A549 (cell line): ENCODE measurements at regions not wholly inside any gene's neighbourhood (a gene's known extent, or its start where the extent isn't known, plus 50 kb on each side); places are given as distances from the start of the nearest gene placed in this dataset.

Experiments
- ATAC-seq, 2 experiments: fragments of 200-7000 bp in 1 of 2; fragments of >200 bp in 1 of 2; cut with Nextera tagmentation in 1 of 2; cut with Tn5 transposase in 1 of 2; 3 replicates each; pipeline versions ENCODE4 v1.8.0 to v1.9.1; 2018 to 2020; ENCODE audit warnings: mild to moderate bottlenecking in 1 of 2, moderate library complexity in 1 of 2
- CTCF ChIA-PET: fragments of 300-600 bp; sonication (Branson Sonifier 250); formaldehyde crosslinking; extraction: SDS; loops from one replicate; lab custom pipeline; 2021; ENCODE audit warnings: antibody characterized with exemption, inconsistent platforms; lab: Yijun Ruan, JAX
- POLR2A ChIA-PET: fragments of 350-600 bp; formaldehyde crosslinking; extraction: SDS; loops from one replicate; lab custom pipeline; 2021; ENCODE audit warnings: antibody characterized with exemption, inconsistent platforms; lab: Yijun Ruan, JAX
- DNase-seq, 2 experiments: peaks; one replicate each; pipeline versions ENCODE4 v3.0.0 to v3.0.0-alpha.2; 2011 to 2016; ENCODE audit warnings: low read depth in 1 of 2, low spot score in 1 of 2
- FAIRE-seq: peaks from 2 replicates; lab custom pipeline; 2011; peaks lifted over from hg19 to GRCh38; lab: Jason Lieb, UNC
- H3K27ac ChIP-seq, 2 experiments: fragments of >200 bp; sonication (Bioruptor Twin); formaldehyde crosslinking; 3 replicates each; pipeline ENCODE4 v1.5.1; 2016 to 2017
- H3K4me1 ChIP-seq: fragments of >200 bp; sonication (Bioruptor Twin); formaldehyde crosslinking; 3 replicates; pipeline ENCODE4 v1.6.1; 2016
- H3K4me2 ChIP-seq: fragments of >200 bp; sonication (Bioruptor Twin); formaldehyde crosslinking; 3 replicates; pipeline ENCODE4 v1.6.1; 2016
- H3K4me3 ChIP-seq: fragments of >200 bp; sonication (Bioruptor Twin); formaldehyde crosslinking; 3 replicates; pipeline ENCODE4 v1.5.1; 2016
- H3K9me3 ChIP-seq: fragments of >200 bp; sonication (Bioruptor Twin); formaldehyde crosslinking; 3 replicates; pipeline ENCODE4 v1.6.1; 2016
- ATOH8 ChIP-seq: fragments of 250-450 bp; sonication (Bioruptor Pico); IDR thresholded peaks from 2 replicates; pipeline ENCODE4 v1.5.0; 2020; ENCODE audit warnings: low read depth, mild to moderate bottlenecking, moderate library complexity
- CBX8 ChIP-seq: fragments of 200-600 bp; sonication (generic); IDR thresholded peaks from 2 replicates; pipeline ENCODE4 v1.6.1; 2016
- CEBPB ChIP-seq, 2 experiments: fragments of >200 bp in 1 of 2; sonication (Bioruptor Twin) in 1 of 2; formaldehyde crosslinking in 1 of 2; IDR thresholded peaks; 2 replicates each; pipeline ENCODE4 v1.6.1; 2012 to 2016
- EHF ChIP-seq: fragments of 250-450 bp; sonication (Bioruptor Pico); IDR thresholded peaks from 2 replicates; pipeline ENCODE4 v1.5.0; 2020; ENCODE audit warnings: mild to moderate bottlenecking
- ELK1 ChIP-seq: fragments of 150-350 bp; IDR thresholded peaks from 2 replicates; pipeline ENCODE4 v1.6.1; 2014; ENCODE audit warnings: low read depth, mild to moderate bottlenecking, low read length
- FOSB ChIP-seq: fragments of 250-450 bp; sonication (Bioruptor Pico); IDR thresholded peaks from 2 replicates; pipeline ENCODE4 v1.5.0; 2020; ENCODE audit warnings: mild to moderate bottlenecking, moderate library complexity
- FOSL2 ChIP-seq, 2 experiments: fragments of 450-650 bp in 1 of 2; fragments of >200 bp in 1 of 2; sonication (Bioruptor Twin) in 1 of 2; formaldehyde crosslinking; IDR thresholded peaks; 2 replicates each; pipeline versions ENCODE4 v1.5.0 to v1.6.1; 2016 to 2020; ENCODE audit warnings: mild to moderate bottlenecking in 1 of 2, moderate library complexity in 1 of 2
- FOXS1 ChIP-seq: fragments of 250-450 bp; sonication (Bioruptor Pico); IDR thresholded peaks from 2 replicates; pipeline ENCODE4 v1.5.0; 2020; ENCODE audit warnings: mild to moderate bottlenecking, moderate library complexity
- HOXB13 ChIP-seq: fragments of 250-450 bp; sonication (Bioruptor Pico); IDR thresholded peaks from 2 replicates; pipeline ENCODE4 v1.5.0; 2020; ENCODE audit warnings: low read depth, mild to moderate bottlenecking, moderate library complexity
- JUN ChIP-seq, 2 experiments: fragments of >200 bp; sonication (Bioruptor Twin); formaldehyde crosslinking; IDR thresholded peaks; 2 replicates in 1 of 2; 3 replicates in 1 of 2; pipeline ENCODE4 v1.6.1; 2016 to 2017
- KDM1A ChIP-seq: fragments of 200-600 bp; sonication (generic); IDR thresholded peaks from 2 replicates; pipeline ENCODE4 v1.6.1; 2016; ENCODE audit warnings: low read depth, mild to moderate bottlenecking
- MAFK ChIP-seq: fragments of 450-650 bp; IDR thresholded peaks from 2 replicates; pipeline ENCODE4 v1.6.1; 2014; ENCODE audit not compliant: partially characterized antibody
- NPAS2 ChIP-seq: fragments of 250-450 bp; sonication (Bioruptor Pico); IDR thresholded peaks from 2 replicates; pipeline ENCODE4 v1.8.0; 2022; ENCODE audit warnings: mild to moderate bottlenecking, moderate library complexity, borderline replicate concordance
- POLR2A ChIP-seq: IDR thresholded peaks from 2 replicates; pipeline ENCODE4 v1.6.1; 2012; ENCODE audit warnings: mild to moderate bottlenecking, low read length
- RCOR1 ChIP-seq: fragments of 150-350 bp; IDR thresholded peaks from 2 replicates; pipeline ENCODE4 v1.6.1; 2014; ENCODE audit warnings: antibody characterized with exemption, low read length, low read depth
- REST ChIP-seq: fragments of 200-600 bp; sonication (generic); IDR thresholded peaks from 2 replicates; pipeline ENCODE4 v1.6.1; 2016; ENCODE audit warnings: antibody characterized with exemption, mild to moderate bottlenecking, moderate library complexity
- RFX5 ChIP-seq: fragments of 450-650 bp; IDR thresholded peaks from 2 replicates; pipeline ENCODE4 v1.7.1; 2014; ENCODE audit warnings: antibody characterized with exemption, mild to moderate bottlenecking, moderate library complexity
- TFCP2L1 ChIP-seq: fragments of 250-450 bp; sonication (Bioruptor Pico); IDR thresholded peaks from 2 replicates; pipeline ENCODE4 v1.5.0; 2021; ENCODE audit warnings: mild to moderate bottlenecking
- TP53 ChIP-seq: fragments of 250-450 bp; sonication (Bioruptor Pico); IDR thresholded peaks from 2 replicates; pipeline ENCODE4 v1.5.0; 2021; ENCODE audit warnings: mild to moderate bottlenecking, moderate library complexity
- ZC3H11A ChIP-seq: fragments of 450-650 bp; IDR thresholded peaks from 2 replicates; pipeline ENCODE4 v1.6.1; 2014; ENCODE audit warnings: antibody characterized with exemption, mild to moderate bottlenecking
- ZFP36 ChIP-seq: fragments of 450-650 bp; IDR thresholded peaks from 2 replicates; pipeline ENCODE4 v1.6.1; 2014; ENCODE audit warnings: borderline replicate concordance; ENCODE audit not compliant: partially characterized antibody
- WGBS: methylation state at CpG from one replicate; pipeline ENCODE4 v1.1.6; 2017; ENCODE audit errors: missing lambda C conversion rate; 5-methylcytosine and 5-hydroxymethylcytosine counted together

- Histone ChIP-seq H3K4me1 (no peaks in the 10 kb centered on the region), H3K9me3 (no peaks in the 10 kb centered on the region), H3K4me3 (no peak overlapping the region), H3K4me2 (no peak overlapping the region), H3K27ac (no peak overlapping the region)
- ChIA-PET POLR2A (no interaction called here), CTCF (interaction anchor here (0.7 kb wide), 1 partner anchor 14 kb away, joined by 3 read pairs; no protein-coding TSS in a partner anchor)
- no peak for DNase-seq
- ATAC-seq = no peak
- no peak for FAIRE-seq
- 53% methylated on average over 2 of the region's 2 CpGs for WGBS
- no peak for TF ChIP-seq HOXB13 (CRISPR knock-in tag)
Measured at GRCh38 chr3:110727056-110727455, 344.6 kb upstream of the NECTIN3 start.

- H3K9me3 ChIP-seq = no peaks in the 10 kb centered on the region
- ATAC-seq (no peak), FAIRE-seq (no peak), DNase-seq (no peak)
- no peak overlapping the region for H3K27ac ChIP-seq
- ChIA-PET CTCF (interaction anchor here (0.7 kb wide), 1 partner anchor 22 kb away, joined by 3 read pairs; no protein-coding TSS in a partner anchor), POLR2A (no interaction called here)
- 97% methylated on average over 1 of the region's 1 CpG for WGBS
- no peak overlapping the region for H3K4me3 ChIP-seq
- no peak overlapping the region for H3K4me2 ChIP-seq
- TF ChIP-seq RFX5 = no peak
- TF ChIP-seq ZC3H11A = no peak
- TF ChIP-seq ATOH8 (CRISPR knock-in tag) = no peak
- no peaks in the 10 kb centered on the region for H3K4me1 ChIP-seq
Measured at GRCh38 chr3:110731148-110731547, 340.5 kb upstream of the NECTIN3 start.

- no peak for ATAC-seq
- TF ChIP-seq REST (no peak), ZC3H11A (no peak), FOSB (no peak), RCOR1 (no peak), TFCP2L1 (CRISPR knock-in tag) (no peak), ELK1 (no peak), KDM1A (no peak), FOSL2 (IDR thresholded peaks at IDR 0.05) (no peak), FOSL2 (CRISPR knock-in tag; IDR thresholded peaks at IDR 0.05) (no peak), TP53 (CRISPR knock-in tag) (no peak), FOXS1 (CRISPR knock-in tag) (no peak), JUN (IDR thresholded peaks at IDR 0.05) (no peak), EHF (CRISPR knock-in tag) (no peak), CEBPB (IDR thresholded peaks at IDR 0.05) (no peak), NPAS2 (CRISPR knock-in tag) (no peak), ZFP36 (no peak), MAFK (no peak), CBX8 (no peak), POLR2A (no peak)
- Histone ChIP-seq H3K4me1 (no peaks in the 10 kb centered on the region), H3K4me2 (no peak overlapping the region), H3K27ac (no peak overlapping the region), H3K4me3 (no peak overlapping the region), H3K9me3 (no peaks in the 10 kb centered on the region)
- no peak for DNase-seq
- POLR2A ChIA-PET = no interaction called here
- CTCF ChIA-PET = interaction anchor here (1.1 kb wide), 1 partner anchor 11 kb away, joined by 3 read pairs; no protein-coding TSS in a partner anchor
- 42% methylated on average over 4 of the region's 4 CpGs for WGBS
- no peak for FAIRE-seq
Measured at GRCh38 chr3:110732420-110732819, 339.2 kb upstream of the NECTIN3 start.
